Testis (tissue), 2 donors: ENCODE measurements at regions not wholly inside any gene's neighbourhood (a gene's known extent, or its start where the extent isn't known, plus 50 kb on each side); places are given as distances from the start of the nearest gene placed in this dataset.

ENCODE experiments used
- DNase-seq: peaks from one replicate; pipeline ENCODE4 v3.0.0-alpha.2; 2019
- H3K27ac ChIP-seq, 2 donors: fragments of 200-600 bp; sonication (generic); one replicate each; pipeline ENCODE4 v1.5.1; 2019
- H3K27me3 ChIP-seq: fragments of 200-600 bp; sonication (generic); one replicate; pipeline ENCODE4 v1.5.1; 2019
- H3K36me3 ChIP-seq: fragments of 200-600 bp; sonication (generic); one replicate; pipeline ENCODE4 v1.5.1; 2017; ENCODE audit warnings: low read depth; ENCODE audit errors: missing control alignments
- H3K4me1 ChIP-seq: fragments of 200-600 bp; sonication (generic); one replicate; pipeline ENCODE4 v1.5.1; 2019
- H3K4me3 ChIP-seq, 2 donors: fragments of 200-600 bp; sonication (generic); one replicate each; pipeline ENCODE4 v1.5.1; 2017 to 2019
- H3K9me3 ChIP-seq: fragments of 200-600 bp; sonication (generic); one replicate; pipeline ENCODE4 v1.5.1; 2017
- CTCF ChIP-seq, 3 experiments: fragments of 450-650 bp in 2 of 3; fragments of 200-600 bp in 1 of 3; sonication (generic) in 1 of 3; IDR thresholded peaks; one replicate each; pipeline ENCODE4 v1.5.1; 2016 to 2019; ENCODE audit warnings: antibody characterized with exemption in 3 of 3, mild to moderate bottlenecking in 2 of 3, moderate library complexity in 1 of 3
- POLR2A ChIP-seq: fragments of 450-650 bp; IDR thresholded peaks from one replicate; pipeline ENCODE4 v1.6.1; 2017; ENCODE audit warnings: antibody characterized with exemption, mild to moderate bottlenecking, moderate library complexity
- WGBS, 2 donors: methylation state at CpG; one replicate each; pipeline ENCODE4 v1.1.5; 2018; 5-methylcytosine and 5-hydroxymethylcytosine counted together
- intact Hi-C: fragments of 100-400 bp; cut with DNase I; formaldehyde crosslinking; loops from one replicate; pipeline ENCODE4 v1.15.1; 2023; ENCODE audit warnings: low total_unique reads

DNA sequence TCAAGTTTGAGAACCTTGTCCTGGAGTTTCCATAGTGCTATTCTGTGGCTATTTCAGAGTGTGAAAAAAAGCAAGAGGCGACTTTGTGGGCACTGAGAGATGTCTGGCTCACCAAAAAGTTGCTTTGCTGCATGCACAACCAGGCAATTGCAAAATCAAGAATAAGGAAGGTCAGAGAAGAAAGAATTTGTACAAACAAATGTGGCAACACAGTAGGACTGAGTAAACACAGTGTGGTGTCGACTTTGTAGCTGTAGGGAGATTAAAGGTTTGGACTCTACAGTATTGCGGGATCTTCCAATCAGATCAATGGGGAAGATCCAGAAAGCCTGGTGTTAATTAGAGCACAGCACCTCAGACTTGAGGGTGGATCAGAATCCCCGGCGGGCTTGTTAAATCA is 88.1 kb upstream of the PLPP4 start:
- DNase-seq = no peak
- Histone ChIP-seq H3K27ac (no peak overlapping the region), H3K27me3 (no peaks in the 10 kb centered on the region), H3K36me3 (no peaks in the 10 kb centered on the region), H3K9me3 (no peaks in the 10 kb centered on the region), H3K4me3 (no peak overlapping the region), H3K4me1 (no peaks in the 10 kb centered on the region)
- WGBS, 2 donors = 65 to 70% methylated on average over 5 of the region's 5 CpGs
- TF ChIP-seq POLR2A (no peak), CTCF (IDR thresholded peaks at IDR 0.05) (no peak)
- intact Hi-C loops = no loop called here

- TF ChIP-seq CTCF (IDR thresholded peaks at IDR 0.05) = no peak
- no peak for TF ChIP-seq POLR2A
- H3K36me3 ChIP-seq = no peaks in the 10 kb centered on the region
- H3K27ac ChIP-seq = no peak overlapping the region
- no peaks in the 10 kb centered on the region for H3K27me3 ChIP-seq
- H3K9me3 ChIP-seq = no peaks in the 10 kb centered on the region
- no peak for DNase-seq
- intact Hi-C loops = no loop called here
- no peaks in the 10 kb centered on the region for H3K4me1 ChIP-seq
- no peak overlapping the region for H3K4me3 ChIP-seq
- 70% methylated on average over 2 of the region's 2 CpGs for WGBS, 2 donors
Measured at GRCh38 chr10:120369856-120370276, 87.2 kb upstream of the PLPP4 start.

GRCh38 chr10:120371856-120372255 is 85.2 kb upstream of the PLPP4 start:
- no peaks in the 10 kb centered on the region for H3K4me1 ChIP-seq
- intact Hi-C loops = no loop called here
- TF ChIP-seq CTCF (IDR thresholded peaks at IDR 0.05) (no peak), POLR2A (no peak)
- no peaks in the 10 kb centered on the region for H3K36me3 ChIP-seq
- H3K9me3 ChIP-seq = no peaks in the 10 kb centered on the region
- no peaks in the 10 kb centered on the region for H3K27me3 ChIP-seq
- DNase-seq = no peak
- no peak overlapping the region for H3K4me3 ChIP-seq
- 84 to 90% methylated on average over 4 of the region's 4 CpGs for WGBS, 2 donors
- no peak overlapping the region for H3K27ac ChIP-seq

DNA sequence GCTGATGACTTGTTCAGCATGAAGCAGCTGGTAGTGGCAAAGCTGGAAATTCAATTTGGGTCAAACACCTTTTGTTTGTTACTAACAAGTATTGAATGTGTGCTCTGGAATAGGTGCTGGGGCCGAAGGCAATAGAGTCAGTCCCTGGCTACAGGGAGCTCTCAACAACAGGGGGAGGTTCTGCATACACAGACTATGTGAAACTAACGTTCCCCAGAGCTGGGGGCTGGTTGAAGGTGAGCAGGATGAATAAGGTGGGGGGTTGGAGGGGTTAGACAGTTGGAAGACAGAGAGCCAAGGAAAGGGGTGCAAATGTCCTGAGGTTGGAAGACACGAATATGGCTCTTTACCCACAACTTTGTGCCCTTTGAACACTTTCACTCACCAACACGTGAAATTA is 84.1 kb upstream of the PLPP4 start:
- no peak for DNase-seq
- WGBS, 2 donors = 80 to 87% methylated on average over 4 of the region's 4 CpGs
- Histone ChIP-seq H3K36me3 (no peaks in the 10 kb centered on the region), H3K4me3 (no peak overlapping the region), H3K27me3 (no peaks in the 10 kb centered on the region), H3K9me3 (no peaks in the 10 kb centered on the region), H3K27ac (no peak overlapping the region), H3K4me1 (no peaks in the 10 kb centered on the region)
- TF ChIP-seq CTCF (IDR thresholded peaks at IDR 0.05) (no peak), POLR2A (no peak)
- intact Hi-C loops = no loop called here

DNA sequence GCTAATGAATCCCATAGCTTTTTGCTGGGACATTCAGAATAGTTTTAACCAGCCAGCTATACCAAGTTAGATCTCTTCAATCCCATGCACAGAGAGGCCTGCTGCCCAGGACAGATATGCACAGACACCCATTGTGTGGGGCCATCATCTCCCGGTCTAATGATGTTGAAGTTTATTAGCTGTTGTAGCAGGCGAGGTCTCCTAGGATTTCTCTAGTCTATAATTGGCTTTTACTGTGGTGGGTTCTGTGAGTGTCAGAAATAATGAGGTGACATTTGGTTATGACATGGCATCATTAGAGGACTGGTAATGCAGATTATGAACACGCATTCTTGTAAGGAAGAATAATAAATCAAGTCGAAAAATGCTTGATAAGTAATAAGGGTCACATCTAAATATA is 81.4 kb upstream of the PLPP4 start:
- DNase-seq = no peak
- Histone ChIP-seq H3K27ac (no peak overlapping the region), H3K4me1 (no peaks in the 10 kb centered on the region), H3K27me3 (no peaks in the 10 kb centered on the region), H3K4me3 (no peak overlapping the region), H3K36me3 (no peaks in the 10 kb centered on the region), H3K9me3 (no peaks in the 10 kb centered on the region)
- intact Hi-C loops = no loop called here
- 61 to 74% methylated on average over 4 of the region's 4 CpGs for WGBS, 2 donors
- TF ChIP-seq POLR2A (no peak), CTCF (IDR thresholded peaks at IDR 0.05) (no peak)
